K562 (cell line): ENCODE measurements at regions not wholly inside any gene's neighbourhood (a gene's known extent, or its start where the extent isn't known, plus 50 kb on each side); places are given as distances from the start of the nearest gene placed in this dataset.

Source experiments
- ARID2 ChIP-seq: fragments of 450-650 bp; IDR thresholded peaks from 2 replicates; pipeline ENCODE4 v1.6.1; 2017; ENCODE audit warnings: antibody characterized with exemption, mild to moderate bottlenecking
- BRF2 ChIP-seq: IDR thresholded peaks from 3 replicates; pipeline ENCODE4 v1.6.1; 2011; ENCODE audit warnings: borderline replicate concordance, mild to moderate bottlenecking; ENCODE audit not compliant: insufficient read length, insufficient read depth
- CREB5 ChIP-seq: fragments of 250-450 bp; sonication (Bioruptor Pico); IDR thresholded peaks from 2 replicates; pipeline ENCODE4 v1.5.0; 2020; ENCODE audit warnings: mild to moderate bottlenecking
- CTCF ChIP-seq, 3 experiments: IDR thresholded peaks in 2 of 3; conservative IDR thresholded peaks in 1 of 3; 2 replicates each; pipeline ENCODE4 v1.5.1; 2011 to 2012; ENCODE audit warnings: low read length in 3 of 3, mild to moderate bottlenecking in 3 of 3, control low read depth in 2 of 3, improper control_type of control experiment in 1 of 3, inconsistent platforms in 1 of 3, low read depth in 1 of 3, mixed read lengths in 1 of 3, moderate library complexity in 1 of 3; ENCODE audit not compliant: insufficient read depth in 2 of 3
- ETV1 ChIP-seq: fragments of 450-650 bp; conservative IDR thresholded peaks from 2 replicates; pipeline ENCODE4 v1.6.1; 2016; ENCODE audit warnings: missing genetic modification characterization, control low read depth, low read depth, missing compliant biosample characterization
- FOXJ2 ChIP-seq: fragments of 200-800 bp; sonication (Bioruptor generic); IDR thresholded peaks from 2 replicates; pipeline ENCODE4 v1.6.1; 2016; ENCODE audit warnings: missing genetic modification characterization, missing compliant biosample characterization
- JUND ChIP-seq, 2 experiments: IDR thresholded peaks; 2 replicates in 1 of 2; 3 replicates in 1 of 2; pipeline ENCODE4 v1.6.1; 2011; ENCODE audit warnings: borderline replicate concordance in 2 of 2, low read depth in 2 of 2, low read length in 2 of 2, improper control_type of control experiment in 1 of 2, missing biosample characterization in 1 of 2, missing genetic modification characterization in 1 of 2, missing genetic modification reagents in 1 of 2
- NCOA1 ChIP-seq: fragments of 450-650 bp; IDR thresholded peaks from 2 replicates; pipeline ENCODE4 v1.6.1; 2016; ENCODE audit warnings: low read depth
- PML ChIP-seq: IDR thresholded peaks from 2 replicates; pipeline ENCODE4 v1.6.1; 2012; ENCODE audit warnings: low read length, inconsistent platforms
- POLR2A ChIP-seq: fragments of 450-650 bp; conservative IDR thresholded peaks from 2 replicates; pipeline ENCODE4 v1.6.1; 2016
- SNAPC5 ChIP-seq: fragments of 250-450 bp; sonication (Bioruptor Pico); IDR thresholded peaks from 2 replicates; pipeline ENCODE4 v1.8.0; 2021; ENCODE audit warnings: moderate library complexity, mild to moderate bottlenecking, inconsistent platforms

- TF ChIP-seq FOXJ2 (no peak), CREB5 (CRISPR knock-in tag) (no peak), NCOA1 (no peak), PML (no peak), JUND (IDR thresholded peaks at IDR 0.05; ENCODE audit: borderline replicate concordance, low read depth, low read length) (no peak), JUND (tag; IDR thresholded peaks at IDR 0.05; ENCODE audit: borderline replicate concordance, low read depth, low read length) (no peak), CTCF (IDR thresholded peaks at IDR 0.05 in 2 of 3, conservative IDR thresholded peaks at IDR 0.05 in 1 of 3; ENCODE audit: insufficient read depth in 2 of 3, low read depth in 1 of 3, low read length in 3 of 3) (no peak), ETV1 (tag) (no peak), BRF2 (no peak), SNAPC5 (CRISPR knock-in tag) (no peak), POLR2A (no peak), ARID2 (no peak)
Observed at GRCh38 chr2:126050991-126051736, 604.8 kb upstream of the GYPC start.
